H9 (cell line): ENCODE measurements at regions not wholly inside any gene's neighbourhood (a gene's known extent, or its start where the extent isn't known, plus 50 kb on each side); places are given as distances from the start of the nearest gene placed in this dataset.

Experiments used
- DNase-seq: peaks from one replicate; pipeline ENCODE4 v3.0.0-alpha.2; 2017
- H2AFZ ChIP-seq: one replicate; pipeline ENCODE4 v1.6.1; 2013; ENCODE audit warnings: mild to moderate bottlenecking, low read length, control low read depth, moderate library complexity
- H2AK5ac ChIP-seq: 2 replicates; pipeline ENCODE4 v1.6.1; 2013; ENCODE audit warnings: low read length, control low read depth, mixed read lengths; ENCODE audit not compliant: insufficient read length
- H2BK120ac ChIP-seq: one replicate; pipeline ENCODE4 v1.6.1; 2013; ENCODE audit warnings: low read depth, mild to moderate bottlenecking, low read length, control low read depth, inconsistent platforms; ENCODE audit not compliant: poor library complexity, severe bottlenecking
- H2BK12ac ChIP-seq: 2 replicates; pipeline ENCODE4 v1.6.1; 2013; ENCODE audit warnings: low read length, control low read depth, mixed read lengths, low read depth; ENCODE audit not compliant: insufficient read length
- H2BK15ac ChIP-seq: 2 replicates; pipeline ENCODE4 v1.6.1; 2013; ENCODE audit warnings: low read depth, low read length, control low read depth
- H2BK20ac ChIP-seq: one replicate; pipeline ENCODE4 v1.6.1; 2013; ENCODE audit warnings: low read depth, mild to moderate bottlenecking, low read length, control low read depth, inconsistent platforms; ENCODE audit not compliant: poor library complexity, severe bottlenecking
- H2BK5ac ChIP-seq: 2 replicates; pipeline ENCODE4 v1.6.1; 2013; ENCODE audit warnings: low read length, control low read depth, mixed read lengths; ENCODE audit not compliant: insufficient read length
- H3K14ac ChIP-seq: 2 replicates; pipeline ENCODE4 v1.6.1; 2013; ENCODE audit warnings: low read length, control low read depth; ENCODE audit not compliant: insufficient read depth
- H3K18ac ChIP-seq: 2 replicates; pipeline ENCODE4 v1.6.1; 2013; ENCODE audit warnings: low read depth, mild to moderate bottlenecking, mixed read lengths, low read length, control low read depth; ENCODE audit not compliant: insufficient read length
- H3K23ac ChIP-seq: 2 replicates; pipeline ENCODE4 v1.6.1; 2013; ENCODE audit warnings: low read length, control low read depth, mixed read lengths, low read depth; ENCODE audit not compliant: insufficient read length
- H3K23me2 ChIP-seq: 2 replicates; pipeline ENCODE4 v1.6.1; 2013; ENCODE audit warnings: low read depth, mild to moderate bottlenecking, mixed read lengths, low read length, control low read depth; ENCODE audit not compliant: insufficient read length, poor library complexity, severe bottlenecking
- H3K27ac ChIP-seq: 2 replicates; pipeline ENCODE4 v1.5.1; 2013; ENCODE audit warnings: low read length, control low read depth, mixed read lengths, low read depth; ENCODE audit not compliant: insufficient read length
- H3K27me3 ChIP-seq: 2 replicates; pipeline ENCODE4 v1.6.1; 2013; ENCODE audit warnings: low read length, control low read depth, inconsistent platforms; ENCODE audit not compliant: insufficient read depth
- H3K4ac ChIP-seq: 2 replicates; pipeline ENCODE4 v1.6.1; 2013; ENCODE audit warnings: low read depth, mild to moderate bottlenecking, control low read depth, inconsistent platforms, low read length, moderate library complexity
- H3K4me1 ChIP-seq: 2 replicates; pipeline ENCODE4 v1.6.1; 2013; ENCODE audit warnings: low read length, control low read depth, inconsistent platforms; ENCODE audit not compliant: insufficient read depth
- H3K4me2 ChIP-seq: 2 replicates; pipeline ENCODE4 v1.6.1; 2013; ENCODE audit warnings: low read length, control low read depth, mixed read lengths; ENCODE audit not compliant: insufficient read length, insufficient read depth
- H3K56ac ChIP-seq: 2 replicates; pipeline ENCODE4 v1.6.1; 2013; ENCODE audit warnings: low read depth, mild to moderate bottlenecking, mixed read lengths, low read length, control low read depth; ENCODE audit not compliant: insufficient read length
- H3K79me1 ChIP-seq: 2 replicates; pipeline ENCODE4 v1.6.1; 2013; ENCODE audit warnings: low read depth, mild to moderate bottlenecking, moderate library complexity, low read length, control low read depth, inconsistent platforms; ENCODE audit not compliant: insufficient read depth, poor library complexity, severe bottlenecking
- H3K79me2 ChIP-seq: 2 replicates; pipeline ENCODE4 v1.6.1; 2013; ENCODE audit warnings: low read length, control low read depth, inconsistent platforms; ENCODE audit not compliant: insufficient read depth
- H3K9ac ChIP-seq: 2 replicates; pipeline ENCODE4 v1.6.1; 2013; ENCODE audit warnings: low read length, control low read depth, mixed read lengths; ENCODE audit not compliant: insufficient read length; ENCODE audit errors: extremely low read depth
- H3K9me3 ChIP-seq: one replicate; pipeline ENCODE4 v1.6.1; 2013; ENCODE audit warnings: low read depth, low read length, inconsistent platforms; ENCODE audit not compliant: control insufficient read depth
- H3T11ph ChIP-seq: one replicate; pipeline ENCODE4 v1.6.1; 2013; ENCODE audit warnings: mild to moderate bottlenecking, low read length, control low read depth, inconsistent platforms
- H4K20me1 ChIP-seq: one replicate; pipeline ENCODE4 v1.6.1; 2013; ENCODE audit not compliant: control insufficient read depth, insufficient read length, insufficient read depth
- H4K5ac ChIP-seq: 2 replicates; pipeline ENCODE4 v1.6.1; 2013; ENCODE audit warnings: low read depth, mild to moderate bottlenecking, mixed read lengths, low read length, control low read depth; ENCODE audit not compliant: insufficient read length
- H4K8ac ChIP-seq: replicated peaks from 2 replicates; pipeline ENCODE4 v1.6.1; 2013; ENCODE audit warnings: low read length, control low read depth, mixed read lengths, low read depth; ENCODE audit not compliant: insufficient read length
- H4K91ac ChIP-seq: 2 replicates; pipeline ENCODE4 v1.6.1; 2013; ENCODE audit warnings: low read depth, mild to moderate bottlenecking, moderate library complexity, mixed read lengths, low read length, control low read depth; ENCODE audit not compliant: insufficient read length
- H3K27ac Mint-ChIP-seq, 3 experiments: 2 replicates in 2 of 3; 3 replicates in 1 of 3; pipeline ENCODE4 v1.8.0; 2020 to 2021; ENCODE audit warnings: mixed read lengths in 3 of 3, mild to moderate bottlenecking in 1 of 3, moderate library complexity in 1 of 3
- H3K27me3 Mint-ChIP-seq: 2 replicates; pipeline ENCODE4 v1.8.0; 2021; ENCODE audit warnings: low read depth, mild to moderate bottlenecking, moderate library complexity, mixed read lengths
- H3K36me3 Mint-ChIP-seq, 3 experiments: 2 replicates in 2 of 3; 3 replicates in 1 of 3; pipeline ENCODE4 v1.8.0; 2020 to 2021; ENCODE audit warnings: low read depth in 3 of 3, mixed read lengths in 3 of 3; ENCODE audit not compliant: insufficient read depth in 1 of 3
- H3K4me1 Mint-ChIP-seq, 2 experiments: 2 replicates each; pipeline ENCODE4 v1.8.0; 2020; ENCODE audit warnings: mixed read lengths in 2 of 2
- H3K4me3 Mint-ChIP-seq, 2 experiments: 2 replicates in 1 of 2; 3 replicates in 1 of 2; pipeline ENCODE4 v1.8.0; 2020 to 2021; ENCODE audit warnings: mild to moderate bottlenecking in 2 of 2, mixed read lengths in 2 of 2, moderate library complexity in 1 of 2
- H3K9me3 Mint-ChIP-seq, 2 experiments: 2 replicates in 1 of 2; 3 replicates in 1 of 2; pipeline ENCODE4 v1.8.0; 2020; ENCODE audit warnings: mild to moderate bottlenecking in 2 of 2, mixed read lengths in 2 of 2, moderate library complexity in 1 of 2
- CTCF ChIP-seq: fragments of 200-600 bp; sonication (generic); conservative IDR thresholded peaks from 3 replicates; pipeline ENCODE4 v1.8.0; 2021; ENCODE audit warnings: antibody characterized with exemption, mild to moderate bottlenecking
- WGBS: extraction: QIAGEN DNeasy Blood & Tissue Kit; methylation state at CpG from one replicate; pipeline ENCODE4 v1.1.7; 2013; ENCODE audit warnings: missing lambda C conversion rate, low lambda C conversion rate, mixed read lengths; ENCODE audit not compliant: insufficient read length; ENCODE audit errors: extremely low coverage; 5-methylcytosine and 5-hydroxymethylcytosine counted together

- H2BK15ac ChIP-seq: no peak overlapping the region
- Mint-ChIP-seq H3K27ac (no peak overlapping the region), H3K9me3 (no peaks in the 10 kb centered on the region; a peak in 1 of 5 replicates), H3K36me3 (no peaks in the 10 kb centered on the region; a peak in 1 of 7 replicates), H3K27me3 (no peaks in the 10 kb centered on the region), H3K4me3 (no peak overlapping the region), H3K4me1 (peaks cover 23 to 24% of the 10 kb centered on the region in 2 experiments)
- H3T11ph ChIP-seq: no peak overlapping the region
- H3K79me2 ChIP-seq: no peaks in the 10 kb centered on the region
- H3K14ac ChIP-seq: no peak overlapping the region
- no CpG with 5 or more reads among the region's 5 CpGs for WGBS
- H3K4me2 ChIP-seq: no peak overlapping the region
- H3K23ac ChIP-seq: no peak overlapping the region
- no peaks in the 10 kb centered on the region for H3K9me3 ChIP-seq
- no peak overlapping the region for H2AK5ac ChIP-seq
- no peaks in the 10 kb centered on the region for H3K27me3 ChIP-seq
- TF ChIP-seq CTCF: no peak
- H3K23me2 ChIP-seq: no peaks in the 10 kb centered on the region
- H2BK20ac ChIP-seq: no peak overlapping the region
- H4K20me1 ChIP-seq: no peaks in the 10 kb centered on the region
- H2BK120ac ChIP-seq: no peak overlapping the region
- H4K91ac ChIP-seq: no peak overlapping the region
- no peak overlapping the region for H3K4ac ChIP-seq
- no peak overlapping the region for H2BK5ac ChIP-seq
- no peak overlapping the region for H3K27ac ChIP-seq
- H3K4me1 ChIP-seq: 0 out of 2 replicates have a peak, but pooled peaks cover 2% of the 10 kb centered on the region
- no peak overlapping the region for H4K5ac ChIP-seq
- no peak overlapping the region for H2BK12ac ChIP-seq
- H4K8ac ChIP-seq: no peak overlapping the region
- H3K9ac ChIP-seq: no peak overlapping the region
- no peak overlapping the region for H3K18ac ChIP-seq
- no peak for DNase-seq
- no peak overlapping the region for H3K56ac ChIP-seq
- H2AFZ ChIP-seq: no peak overlapping the region
- no peaks in the 10 kb centered on the region for H3K79me1 ChIP-seq
These were observed 54.2 kb upstream of the SPRY4 start for GRCh38 chr5:142378737-142379634.
